ENCODE measurements at regions not wholly inside any gene's neighbourhood (a gene's known extent, or its start where the extent isn't known, plus 50 kb on each side); places are given as distances from the start of the nearest gene placed in this dataset.

- H3K4me1 Mint-ChIP-seq (ENCODE audit: unreplicated experiment): no peaks in the 10 kb centered on the region
- H3K36me3 Mint-ChIP-seq (ENCODE audit: unreplicated experiment): no peaks in the 10 kb centered on the region
- H3K27me3 Mint-ChIP-seq (ENCODE audit: unreplicated experiment): peaks cover 9% of the 10 kb centered on the region
- DNase-seq (ENCODE audit: extremely low spot score, unreplicated experiment): peak; percentile 48
- H3K9me3 Mint-ChIP-seq (ENCODE audit: unreplicated experiment): no peaks in the 10 kb centered on the region
- H3K4me3 Mint-ChIP-seq (ENCODE audit: unreplicated experiment): no peak overlapping the region
- H3K27ac Mint-ChIP-seq (ENCODE audit: unreplicated experiment): no peak overlapping the region
- no peak for TF ChIP-seq CTCF (IDR thresholded peaks at IDR 0.05)
These were observed 74.7 kb downstream of the BUD13 start for GRCh38 chr11:116698080-116698479.

- peaks cover 6% of the 10 kb centered on the region for H3K27me3 Mint-ChIP-seq (ENCODE audit: unreplicated experiment)
- H3K27ac Mint-ChIP-seq (ENCODE audit: unreplicated experiment): no peak overlapping the region
- TF ChIP-seq CTCF (IDR thresholded peaks at IDR 0.05): no peak
- no peak overlapping the region for H3K4me3 Mint-ChIP-seq (ENCODE audit: unreplicated experiment)
- H3K9me3 Mint-ChIP-seq (ENCODE audit: unreplicated experiment): no peaks in the 10 kb centered on the region
- no peaks in the 10 kb centered on the region for H3K36me3 Mint-ChIP-seq (ENCODE audit: unreplicated experiment)
- peak; percentile 51 for DNase-seq (ENCODE audit: extremely low spot score, unreplicated experiment)
- H3K4me1 Mint-ChIP-seq (ENCODE audit: unreplicated experiment): no peaks in the 10 kb centered on the region
These were observed 75.1 kb downstream of the BUD13 start for GRCh38 chr11:116697639-116698038.

- H3K4me1 Mint-ChIP-seq (ENCODE audit: unreplicated experiment): no peaks in the 10 kb centered on the region
- H3K4me3 Mint-ChIP-seq (ENCODE audit: unreplicated experiment): no peak overlapping the region
- TF ChIP-seq CTCF (IDR thresholded peaks at IDR 0.05): no peak
These were observed 75.8 kb downstream of the BUD13 start for GRCh38 chr11:116697011-116697410.

GRCh38 chr11:116696381-116696941 is 76.3 kb downstream of the BUD13 start:
- H3K9me3 Mint-ChIP-seq (ENCODE audit: unreplicated experiment): no peaks in the 10 kb centered on the region
- DNase-seq (ENCODE audit: extremely low spot score, unreplicated experiment): peak; percentile 75
- no peak overlapping the region for H3K27ac Mint-ChIP-seq (ENCODE audit: unreplicated experiment)
- no peak for TF ChIP-seq CTCF (IDR thresholded peaks at IDR 0.05)
- H3K27me3 Mint-ChIP-seq (ENCODE audit: unreplicated experiment): peaks cover 6% of the 10 kb centered on the region
- no peaks in the 10 kb centered on the region for H3K36me3 Mint-ChIP-seq (ENCODE audit: unreplicated experiment)
- H3K4me3 Mint-ChIP-seq (ENCODE audit: unreplicated experiment): no peak overlapping the region
- H3K4me1 Mint-ChIP-seq (ENCODE audit: unreplicated experiment): no peaks in the 10 kb centered on the region

More at GRCh38 chr11:116697011-116697410, 75.8 kb downstream of the BUD13 start:
- Mint-ChIP-seq H3K27ac (ENCODE audit: unreplicated experiment) (no peak overlapping the region), H3K27me3 (ENCODE audit: unreplicated experiment) (peaks cover 6% of the 10 kb centered on the region), H3K9me3 (ENCODE audit: unreplicated experiment) (no peaks in the 10 kb centered on the region), H3K36me3 (ENCODE audit: unreplicated experiment) (no peaks in the 10 kb centered on the region)
- DNase-seq (ENCODE audit: extremely low spot score, unreplicated experiment): peak; percentile 59

GRCh38 chr11:116695657-116696254 is 77.0 kb downstream of the BUD13 start:
- Mint-ChIP-seq H3K36me3 (ENCODE audit: unreplicated experiment) (no peaks in the 10 kb centered on the region), H3K9me3 (ENCODE audit: unreplicated experiment) (no peaks in the 10 kb centered on the region), H3K4me3 (ENCODE audit: unreplicated experiment) (no peak overlapping the region), H3K27ac (ENCODE audit: unreplicated experiment) (no peak overlapping the region), H3K4me1 (ENCODE audit: unreplicated experiment) (no peaks in the 10 kb centered on the region), H3K27me3 (ENCODE audit: unreplicated experiment) (peaks cover 4% of the 10 kb centered on the region)
- no peak for TF ChIP-seq CTCF (IDR thresholded peaks at IDR 0.05)
- DNase-seq (ENCODE audit: extremely low spot score, unreplicated experiment): no peak
